Esophagus muscularis mucosa (tissue), 2 donors: ENCODE measurements at regions not wholly inside any gene's neighbourhood (a gene's known extent, or its start where the extent isn't known, plus 50 kb on each side); places are given as distances from the start of the nearest gene placed in this dataset.

Experiments
- POLR2A ChIP-seq: fragments of 450-650 bp; IDR thresholded peaks from one replicate; pipeline ENCODE4 v1.6.1; 2017; ENCODE audit warnings: antibody characterized with exemption, moderate library complexity, mild to moderate bottlenecking, low read depth
- POLR2AphosphoS5 ChIP-seq, 2 donors: sonication (generic); formaldehyde crosslinking; IDR thresholded peaks; one replicate each; pipeline ENCODE4 v1.6.1; 2017; ENCODE audit warnings: antibody characterized with exemption in 2 of 2

DNA sequence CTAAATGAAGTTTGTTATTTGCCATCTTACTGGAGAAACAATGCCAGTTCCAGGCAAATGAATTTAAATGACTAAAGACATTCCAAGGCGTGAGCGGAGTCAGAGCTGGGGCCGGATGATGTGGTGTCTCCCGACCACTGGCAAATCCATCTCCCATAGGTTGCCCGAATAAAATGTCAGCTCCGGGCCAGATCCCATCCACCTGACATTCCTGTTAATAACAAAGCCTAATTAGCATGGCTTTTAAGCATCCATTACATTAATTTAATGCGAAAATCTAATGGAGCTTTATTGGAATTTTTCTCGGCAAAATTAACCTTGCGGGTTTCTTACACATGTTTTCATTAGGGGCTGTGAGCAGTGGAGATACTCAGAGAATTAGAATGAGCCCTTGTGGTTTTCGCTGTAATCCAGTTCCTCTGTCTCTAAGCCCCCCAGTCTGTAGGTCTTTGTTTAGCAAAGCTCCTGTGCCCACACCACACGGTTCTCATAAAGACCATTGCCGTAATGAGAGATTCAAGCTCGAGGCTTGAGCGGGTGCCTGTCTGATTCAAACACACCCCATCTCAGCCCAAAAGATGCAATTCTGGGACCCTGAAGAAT, 123.3 kb downstream of the CCT6B start:
- TF ChIP-seq POLR2AphosphoS5 (IDR thresholded peaks at IDR 0.05): no peak
- no peak for TF ChIP-seq POLR2A
